ENCODE measurements at regions not wholly inside any gene's neighbourhood (a gene's known extent, or its start where the extent isn't known, plus 50 kb on each side); places are given as distances from the start of the nearest gene placed in this dataset.
"Not testable (repeated sequence)": the region's sequence is repeated elsewhere in the genome, so short reads cannot be mapped to it uniquely, and the experiment has no call there.

DNA sequence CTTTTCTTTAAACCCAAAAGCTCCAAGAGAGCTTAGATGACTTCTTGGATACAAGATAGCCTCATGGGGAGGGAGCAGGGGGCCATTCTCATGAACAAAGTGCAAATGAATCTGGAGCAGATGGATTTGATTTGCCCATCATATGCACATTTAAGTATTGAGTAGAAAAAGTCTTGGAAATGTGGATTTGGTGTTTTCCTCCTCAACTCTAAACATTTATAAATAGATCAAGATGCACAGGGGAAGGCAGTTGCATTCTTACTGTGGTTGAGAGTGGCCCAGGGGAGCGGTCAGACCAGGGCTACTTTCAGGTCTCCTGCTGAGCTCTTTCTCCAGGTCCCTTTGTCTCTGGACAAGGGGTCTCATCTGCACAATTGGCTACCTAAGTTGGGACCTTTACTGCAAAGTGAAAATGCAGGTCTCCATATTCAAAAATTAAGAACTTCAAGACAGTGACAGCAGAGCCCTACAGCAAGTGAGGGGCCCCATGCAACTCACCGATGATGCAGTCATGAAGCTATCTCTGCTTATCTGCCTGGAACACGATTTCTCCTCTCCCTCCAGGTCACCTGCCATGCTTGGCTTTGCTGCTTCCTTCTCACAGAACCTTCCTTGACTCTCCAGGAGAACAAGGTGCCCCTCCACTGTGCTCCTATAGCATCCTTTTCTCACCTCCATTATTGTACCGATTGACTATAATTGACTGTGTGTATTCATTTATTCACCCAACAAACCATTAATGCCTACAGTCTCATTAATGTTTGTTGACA lies 145.4 kb downstream of the LPIN1 start:
- Histone ChIP-seq H3K36me3 (no peaks in the 10 kb centered on the region), H3K9me3 (ENCODE audit: low read depth) (no peaks in the 10 kb centered on the region), H3K4me1 (ENCODE audit: low read depth) (no peaks in the 10 kb centered on the region), H3K27ac (no peak overlapping the region), H3K27me3 (no peaks in the 10 kb centered on the region), H3K4me3 (no peak overlapping the region)
- TF ChIP-seq, protein P1, sequence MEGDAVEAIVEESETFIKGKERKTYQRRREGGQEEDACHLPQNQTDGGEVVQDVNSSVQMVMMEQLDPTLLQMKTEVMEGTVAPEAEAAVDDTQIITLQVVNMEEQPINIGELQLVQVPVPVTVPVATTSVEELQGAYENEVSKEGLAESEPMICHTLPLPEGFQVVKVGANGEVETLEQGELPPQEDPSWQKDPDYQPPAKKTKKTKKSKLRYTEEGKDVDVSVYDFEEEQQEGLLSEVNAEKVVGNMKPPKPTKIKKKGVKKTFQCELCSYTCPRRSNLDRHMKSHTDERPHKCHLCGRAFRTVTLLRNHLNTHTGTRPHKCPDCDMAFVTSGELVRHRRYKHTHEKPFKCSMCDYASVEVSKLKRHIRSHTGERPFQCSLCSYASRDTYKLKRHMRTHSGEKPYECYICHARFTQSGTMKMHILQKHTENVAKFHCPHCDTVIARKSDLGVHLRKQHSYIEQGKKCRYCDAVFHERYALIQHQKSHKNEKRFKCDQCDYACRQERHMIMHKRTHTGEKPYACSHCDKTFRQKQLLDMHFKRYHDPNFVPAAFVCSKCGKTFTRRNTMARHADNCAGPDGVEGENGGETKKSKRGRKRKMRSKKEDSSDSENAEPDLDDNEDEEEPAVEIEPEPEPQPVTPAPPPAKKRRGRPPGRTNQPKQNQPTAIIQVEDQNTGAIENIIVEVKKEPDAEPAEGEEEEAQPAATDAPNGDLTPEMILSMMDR (IDR thresholded peaks at IDR 0.05; ENCODE audit: low read depth, low read length) = no peak
- DNase-seq (ENCODE audit: low read depth in 1 of 2, low spot score in 1 of 2) = no peak

DNA sequence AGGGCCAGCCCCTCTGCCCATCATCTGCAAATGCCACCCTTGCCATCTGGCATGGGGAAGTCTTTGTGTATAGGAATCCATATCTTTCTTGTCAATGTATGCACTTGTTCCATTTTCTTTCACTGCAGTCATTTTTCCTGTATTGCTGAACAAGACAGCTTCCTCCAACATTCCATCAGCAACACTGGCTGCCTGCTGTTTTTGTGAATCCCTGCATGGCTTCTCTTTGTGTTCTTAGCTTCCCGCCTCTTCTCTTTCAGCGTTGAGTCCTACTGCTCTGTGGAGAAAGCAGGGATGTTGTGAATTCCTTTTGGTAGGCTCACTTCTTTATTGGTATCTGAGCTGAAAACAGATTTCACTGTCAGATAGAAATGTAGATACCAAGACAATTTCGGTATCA lies 150.0 kb downstream of the LPIN1 start:
- H3K9me3 ChIP-seq (ENCODE audit: low read depth) = no peaks in the 10 kb centered on the region
- H3K27me3 ChIP-seq = no peaks in the 10 kb centered on the region
- no peaks in the 10 kb centered on the region for H3K36me3 ChIP-seq
- DNase-seq (ENCODE audit: low read depth in 1 of 2, low spot score in 1 of 2) = no peak
- no peak overlapping the region for H3K4me3 ChIP-seq
- TF ChIP-seq, protein P1 (IDR thresholded peaks at IDR 0.05; ENCODE audit: low read depth, low read length) = no peak
- no peak overlapping the region for H3K27ac ChIP-seq
- no peaks in the 10 kb centered on the region for H3K4me1 ChIP-seq (ENCODE audit: low read depth)

DNA sequence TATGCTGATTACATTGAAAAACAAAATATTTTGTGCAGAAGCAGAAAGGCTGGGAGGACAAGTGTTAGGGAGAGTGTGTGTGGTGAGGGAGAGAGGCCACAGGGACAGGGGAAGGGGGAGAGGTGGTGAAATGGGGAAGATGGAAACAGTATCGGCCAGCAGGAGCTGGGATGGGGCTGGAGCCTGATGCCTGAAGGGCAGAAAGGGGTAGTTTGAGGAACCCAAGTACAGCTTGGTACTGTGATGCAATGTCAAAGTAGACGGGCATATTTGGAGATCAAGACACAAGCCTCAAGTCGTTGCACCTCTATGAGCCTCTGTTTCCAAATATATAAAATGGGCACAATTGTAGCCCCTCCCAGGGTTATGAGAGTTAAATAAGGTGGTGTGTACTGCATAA lies 152.1 kb downstream of the LPIN1 start:
- TF ChIP-seq, protein P1 (IDR thresholded peaks at IDR 0.05; ENCODE audit: low read depth, low read length) = no peak
- H3K4me3 ChIP-seq = no peak overlapping the region

DNA sequence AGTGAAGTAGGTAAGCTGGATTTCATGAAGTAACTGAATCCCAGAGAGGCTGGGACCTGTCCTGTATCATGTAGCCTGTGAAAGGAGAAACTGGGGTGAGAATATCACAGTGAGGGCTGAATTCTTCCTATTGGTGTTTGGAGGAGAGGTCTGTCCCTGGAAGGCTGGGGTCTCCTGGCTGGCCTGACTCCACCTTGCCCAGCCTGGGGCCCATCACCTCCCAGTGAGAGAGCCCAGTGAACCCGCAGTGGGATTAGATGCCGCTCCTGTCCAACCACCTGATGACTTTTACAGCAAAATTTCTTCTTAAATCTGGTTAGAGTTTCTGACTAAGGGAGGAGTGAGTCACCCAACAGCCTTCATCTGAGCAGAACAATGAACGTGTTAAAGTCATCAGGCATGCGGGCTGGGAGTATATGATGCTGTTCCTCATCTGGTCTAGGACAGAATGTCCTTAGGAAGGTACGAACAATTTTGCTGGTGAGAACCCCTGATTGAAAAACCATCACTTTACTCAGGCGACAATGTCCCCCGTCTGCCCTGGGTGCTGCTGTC lies 152.9 kb downstream of the LPIN1 start:
- no peaks in the 10 kb centered on the region for H3K9me3 ChIP-seq (ENCODE audit: low read depth)
- DNase-seq (ENCODE audit: low read depth in 1 of 2, low spot score in 1 of 2) = peak in 1 of 2 donors; percentile 50
- TF ChIP-seq, protein P1 (IDR thresholded peaks at IDR 0.05; ENCODE audit: low read depth, low read length) = no peak

More for the DNA sequence above, 152.1 kb downstream of the LPIN1 start:
- no peaks in the 10 kb centered on the region for H3K9me3 ChIP-seq (ENCODE audit: low read depth)
- DNase-seq (ENCODE audit: low read depth in 1 of 2, low spot score in 1 of 2) = no peak
- H3K4me1 ChIP-seq (ENCODE audit: low read depth) = no peaks in the 10 kb centered on the region
- no peaks in the 10 kb centered on the region for H3K36me3 ChIP-seq
- H3K27ac ChIP-seq = no peak overlapping the region
- no peaks in the 10 kb centered on the region for H3K27me3 ChIP-seq

DNA sequence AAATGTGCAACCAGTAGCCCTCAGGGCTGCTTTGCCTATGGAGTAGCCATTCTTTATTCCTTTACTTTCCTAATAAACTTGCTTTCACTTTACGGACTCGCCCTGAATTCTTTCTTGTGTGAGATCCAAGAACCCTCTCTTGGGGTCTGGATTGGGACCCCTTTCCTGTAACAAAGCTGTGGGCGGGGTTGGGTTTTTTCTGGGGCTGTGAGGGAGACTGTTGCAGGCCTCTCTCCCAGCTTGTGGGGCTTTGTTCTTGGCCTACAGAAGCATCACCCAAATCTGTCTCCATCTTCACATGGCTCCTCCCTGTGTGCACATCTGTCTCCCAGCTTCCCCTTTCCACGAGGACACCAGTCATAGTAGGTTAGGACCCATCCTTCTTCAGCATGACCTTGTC lies 154.5 kb downstream of the LPIN1 start:
- not testable (repeated sequence) for H3K27me3 ChIP-seq; H3K36me3 ChIP-seq; H3K4me3 ChIP-seq; DNase-seq (ENCODE audit: low read depth in 1 of 2, low spot score in 1 of 2); H3K4me1 ChIP-seq (ENCODE audit: low read depth); H3K9me3 ChIP-seq (ENCODE audit: low read depth); H3K27ac ChIP-seq

More for the DNA sequence above, 152.9 kb downstream of the LPIN1 start:
- Histone ChIP-seq H3K27ac (no peak overlapping the region), H3K4me3 (no peak overlapping the region), H3K4me1 (ENCODE audit: low read depth) (no peaks in the 10 kb centered on the region), H3K36me3 (no peaks in the 10 kb centered on the region), H3K27me3 (no peaks in the 10 kb centered on the region)

DNA sequence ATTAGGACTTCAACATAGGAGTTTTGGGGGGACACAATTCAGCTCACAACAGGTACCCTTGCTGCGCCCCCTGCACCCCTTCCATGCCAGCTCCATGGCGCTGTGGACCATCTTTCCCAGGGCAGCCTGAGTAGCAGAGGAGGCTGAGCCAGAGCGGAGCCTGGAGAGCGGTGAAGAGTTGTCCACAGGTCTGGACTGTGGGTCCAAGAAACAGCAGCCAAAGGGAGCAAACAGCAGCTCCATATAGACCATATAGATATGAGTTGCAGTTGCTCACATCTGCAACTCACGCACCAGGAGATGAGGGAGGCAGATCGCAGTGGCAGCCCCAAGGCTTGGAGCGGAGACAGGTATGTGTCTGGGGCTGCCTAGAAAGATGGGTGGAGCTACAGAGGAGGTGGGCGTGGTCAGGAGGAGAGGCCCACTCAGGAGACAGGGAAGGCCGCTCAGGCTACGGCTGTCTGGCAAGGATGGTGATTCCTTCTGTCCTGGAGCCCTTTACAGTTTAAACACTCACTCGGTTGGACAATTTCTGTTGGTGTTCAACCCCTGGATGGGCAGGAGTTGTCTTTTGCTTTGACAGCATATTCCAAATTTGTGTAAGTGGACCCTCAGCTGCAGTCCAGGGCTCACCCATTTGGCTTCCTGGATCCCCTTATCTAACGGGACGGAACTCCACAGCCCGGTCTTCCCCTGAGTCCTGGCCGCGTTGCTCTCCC lies 155.1 kb downstream of the LPIN1 start:
- no peak overlapping the region for H3K27ac ChIP-seq
- H3K4me3 ChIP-seq = no peak overlapping the region
- no peaks in the 10 kb centered on the region for H3K9me3 ChIP-seq (ENCODE audit: low read depth)
- no peaks in the 10 kb centered on the region for H3K4me1 ChIP-seq (ENCODE audit: low read depth)
- TF ChIP-seq, protein P1 (IDR thresholded peaks at IDR 0.05; ENCODE audit: low read depth, low read length) = no peak
- H3K27me3 ChIP-seq = no peaks in the 10 kb centered on the region
- no peaks in the 10 kb centered on the region for H3K36me3 ChIP-seq
- no peak for DNase-seq (ENCODE audit: low read depth in 1 of 2, low spot score in 1 of 2)

Measured in cardiac muscle cell (in vitro differentiated cells and primary cell).